Endothelial cell of umbilical vein (primary cell): ENCODE measurements at regions not wholly inside any gene's neighbourhood (a gene's known extent, or its start where the extent isn't known, plus 50 kb on each side); places are given as distances from the start of the nearest gene placed in this dataset.
"Not testable (repeated sequence)": the region's sequence is repeated elsewhere in the genome, so short reads cannot be mapped to it uniquely, and the experiment has no call there.

ENCODE experiments used
- BruUV-seq: library from RNA; stranded (reverse); fragments of 400-500 nt; replicated peaks from 2 replicates; lab custom pipeline; 2021; lab: Mats Ljungman, UMichigan
- CTCF ChIA-PET: fragments of 300-600, 350-600 bp; sonication (Branson Sonifier 250); formaldehyde crosslinking; loops from one replicate; lab custom pipeline; 2021; ENCODE audit warnings: antibody characterized with exemption, inconsistent platforms; lab: Charles Lee
- POLR2A ChIA-PET: fragments of 300-600, 350-600 bp; sonication (Branson Sonifier 250); formaldehyde crosslinking; loops from one replicate; lab custom pipeline; 2021; ENCODE audit warnings: antibody characterized with exemption, inconsistent platforms; lab: Charles Lee
- DNase-seq: peaks from one replicate; pipeline ENCODE4 v3.0.0-alpha.2; 2011; ENCODE audit warnings: low read depth, low spot score
- FAIRE-seq: peaks from 2 replicates; lab custom pipeline; 2011; peaks lifted over from hg19 to GRCh38; lab: Jason Lieb, UNC
- H2AFZ ChIP-seq: 2 replicates; pipeline ENCODE4 v1.6.0; 2012; ENCODE audit warnings: low read depth, low read length, control low read depth, inconsistent platforms
- H3K27ac ChIP-seq: 2 replicates; pipeline ENCODE4 v1.5.1; 2011; ENCODE audit warnings: low read depth, mild to moderate bottlenecking, control low read depth, low read length, moderate library complexity; ENCODE audit not compliant: insufficient read depth
- H3K27me3 ChIP-seq, 2 experiments: 2 replicates each; pipeline versions ENCODE4 v1.6.0 to v1.6.1; 2011; ENCODE audit warnings: low read length in 2 of 2, mixed read lengths in 1 of 2; ENCODE audit not compliant: control insufficient read depth in 2 of 2, insufficient read depth in 2 of 2
- H3K36me3 ChIP-seq, 2 experiments: 2 replicates in 1 of 2; 3 replicates in 1 of 2; pipeline ENCODE4 v1.5.1; 2011; ENCODE audit warnings: low read length in 2 of 2, mild to moderate bottlenecking in 1 of 2, moderate library complexity in 1 of 2; ENCODE audit not compliant: control insufficient read depth in 2 of 2, insufficient read depth in 2 of 2; ENCODE audit errors: extremely low read depth in 1 of 2
- H3K4me1 ChIP-seq: 3 replicates; pipeline ENCODE4 v1.5.1; 2011; ENCODE audit warnings: mild to moderate bottlenecking, low read length; ENCODE audit not compliant: control insufficient read depth, insufficient read depth; ENCODE audit errors: extremely low read depth
- H3K4me2 ChIP-seq: 2 replicates; pipeline ENCODE4 v1.6.1; 2011; ENCODE audit warnings: low read length, control low read depth, mixed read lengths; ENCODE audit not compliant: insufficient read depth
- H3K4me3 ChIP-seq, 3 experiments: fragments of 200-600 bp in 1 of 3; sonication (generic), shearing (Covaris generic) in 1 of 3; replicated peaks in 1 of 3; 2 replicates each; pipeline ENCODE4 v1.5.1; 2011 to 2016; ENCODE audit warnings: control low read depth in 3 of 3, low read length in 3 of 3, mild to moderate bottlenecking in 2 of 3, inconsistent platforms in 1 of 3, low read depth in 1 of 3, moderate library complexity in 1 of 3; ENCODE audit not compliant: insufficient read depth in 1 of 3
- H3K79me2 ChIP-seq: 2 replicates; pipeline ENCODE4 v1.6.0; 2012; ENCODE audit warnings: low read length, inconsistent platforms; ENCODE audit not compliant: control insufficient read depth, insufficient read depth
- H3K9ac ChIP-seq: replicated peaks from 2 replicates; pipeline ENCODE3; 2011; ENCODE audit warnings: low read length, control low read depth; ENCODE audit not compliant: insufficient read depth; ENCODE audit errors: extremely low read depth
- H3K9me1 ChIP-seq: replicated peaks from 3 replicates; pipeline ENCODE4 v1.6.0; 2011; ENCODE audit warnings: mild to moderate bottlenecking, low read length; ENCODE audit not compliant: control insufficient read depth, insufficient read depth; ENCODE audit errors: extremely low read depth
- H3K9me3 ChIP-seq: replicated peaks from 2 replicates; pipeline ENCODE4 v1.5.1; 2012; ENCODE audit warnings: low read length, inconsistent platforms; ENCODE audit not compliant: control insufficient read depth, insufficient read depth
- H4K20me1 ChIP-seq: replicated peaks from 2 replicates; pipeline ENCODE3; 2011; ENCODE audit warnings: mild to moderate bottlenecking, low read length; ENCODE audit not compliant: control insufficient read depth, insufficient read depth; ENCODE audit errors: extremely low read depth
- EZH2 ChIP-seq: IDR thresholded peaks from 2 replicates; pipeline ENCODE4 v1.6.1; 2012; ENCODE audit warnings: borderline replicate concordance, low read depth, mild to moderate bottlenecking, moderate library complexity, low read length, inconsistent platforms; ENCODE audit not compliant: severe bottlenecking
- FOS ChIP-seq: IDR thresholded peaks from 2 replicates; pipeline ENCODE4 v1.6.1; 2011; ENCODE audit warnings: mild to moderate bottlenecking, low read length, moderate library complexity, borderline replicate concordance; ENCODE audit not compliant: insufficient read depth
- JUN ChIP-seq: IDR thresholded peaks from 2 replicates; pipeline ENCODE4 v1.6.1; 2011; ENCODE audit warnings: borderline replicate concordance, low read depth; ENCODE audit not compliant: insufficient read length, insufficient read depth
- POLR2AphosphoS5 ChIP-seq: IDR thresholded peaks from 2 replicates; pipeline ENCODE4 v1.6.1; 2012; ENCODE audit warnings: low read depth, mild to moderate bottlenecking, control low read depth, low read length, moderate library complexity; ENCODE audit not compliant: insufficient read depth
- dilution Hi-C: fragments of 300-500 bp; cut with MboI; formaldehyde crosslinking; loops from one replicate; pipeline ENCODE4 v1.15.0; 2019; ENCODE audit warnings: low sequenced_read_pairs; ENCODE audit not compliant: extremely low pct_ligation_motif_present
- intact Hi-C: fragments of 100-400 bp; cut with micrococcal nuclease; formaldehyde crosslinking; loops from one replicate; pipeline ENCODE4 v1.10.0; 2022

DNA sequence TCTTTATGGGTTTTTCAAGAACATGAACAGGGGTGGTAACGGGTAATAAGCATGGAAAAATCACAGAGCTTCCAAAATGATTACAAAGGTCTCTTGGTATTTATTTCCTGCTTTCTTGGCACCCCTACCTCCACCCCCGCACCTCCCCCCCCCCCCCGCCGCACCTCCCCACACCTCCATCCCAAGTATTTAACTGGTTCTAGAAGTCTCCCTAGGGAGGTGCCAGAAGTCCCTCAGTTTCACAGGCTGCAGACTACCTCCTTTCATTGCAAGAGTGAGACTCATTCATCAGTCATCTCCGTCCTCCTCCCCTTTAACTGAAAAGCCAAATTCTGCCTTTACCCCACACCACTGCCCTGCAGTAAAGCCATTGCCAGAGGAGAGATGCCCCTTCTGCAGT is 169.4 kb downstream of the ALDH1A2 start:
- Histone ChIP-seq H4K20me1 (no peaks in the 10 kb centered on the region), H3K27me3 (no peaks in the 10 kb centered on the region), H3K79me2 (no peaks in the 10 kb centered on the region), H3K9ac (no peak overlapping the region), H3K27ac (no peak overlapping the region), H3K4me2 (no peak overlapping the region), H2AFZ (no peak overlapping the region), H3K9me3 (no peaks in the 10 kb centered on the region), H3K4me1 (no peaks in the 10 kb centered on the region), H3K9me1 (no peaks in the 10 kb centered on the region), H3K4me3 (no peak overlapping the region), H3K36me3 (no peaks in the 10 kb centered on the region)
- dilution Hi-C loops = no loop called here
- DNase-seq (no peak), FAIRE-seq (no peak)
- no peak for TF ChIP-seq FOS
- no peak for TF ChIP-seq EZH2
- no peak for TF ChIP-seq JUN
- no peak for TF ChIP-seq POLR2AphosphoS5
- intact Hi-C loops = no loop called here
- POLR2A ChIA-PET = no interaction called here
- CTCF ChIA-PET = no interaction called here
- no TSS peak for BruUV-seq

DNA sequence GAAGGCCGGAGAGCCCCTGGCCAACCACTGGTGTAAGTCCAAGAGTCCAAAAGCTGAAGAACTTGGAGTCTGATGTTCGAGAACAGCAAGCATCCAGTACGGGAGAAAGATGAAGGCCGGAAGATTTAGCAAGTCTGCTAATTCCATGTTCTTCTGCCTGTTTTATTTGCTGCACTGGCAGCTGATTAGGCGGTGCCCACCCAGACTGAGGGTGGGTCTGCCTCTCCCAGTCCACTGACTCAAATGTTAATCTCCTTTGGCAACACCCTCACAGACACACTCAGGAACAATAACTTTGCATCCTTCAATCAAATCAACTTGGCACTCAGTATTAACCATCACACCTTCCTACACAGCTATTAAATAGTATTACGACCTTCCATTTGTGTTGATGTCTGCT is 168.6 kb downstream of the ALDH1A2 start:
- intact Hi-C loops, CTCF ChIA-PET, FAIRE-seq: not testable (repeated sequence)

More for the DNA sequence above, 168.6 kb downstream of the ALDH1A2 start:
- H3K4me1 ChIP-seq, H4K20me1 ChIP-seq, H3K9me3 ChIP-seq, H3K9me1 ChIP-seq, H3K4me3 ChIP-seq, H2AFZ ChIP-seq, BruUV-seq, H3K79me2 ChIP-seq, dilution Hi-C loops, H3K4me2 ChIP-seq, H3K27ac ChIP-seq, H3K9ac ChIP-seq, H3K36me3 ChIP-seq, POLR2A ChIA-PET, H3K27me3 ChIP-seq, DNase-seq: not testable (repeated sequence)
